GM12872 (cell line): ENCODE measurements at regions not wholly inside any gene's neighbourhood (a gene's known extent, or its start where the extent isn't known, plus 50 kb on each side); places are given as distances from the start of the nearest gene placed in this dataset.

Experiments used
- CTCF ChIP-seq: IDR thresholded peaks from 3 replicates; pipeline ENCODE4 v1.5.1; 2011; ENCODE audit warnings: low read depth, mild to moderate bottlenecking, low read length, moderate library complexity; ENCODE audit not compliant: insufficient read depth

GRCh38 chr5:107265193-107265592 is 405.5 kb downstream of the EFNA5 start:
- TF ChIP-seq CTCF: no peak

- no peak for TF ChIP-seq CTCF
Observed at GRCh38 chr5:107263387-107264018, 407.2 kb downstream of the EFNA5 start.

- no peak for TF ChIP-seq CTCF
Observed at GRCh38 chr5:107257885-107258520, 412.7 kb downstream of the EFNA5 start.

- TF ChIP-seq CTCF: no peak
Observed at GRCh38 chr5:107254902-107255234, 415.9 kb downstream of the EFNA5 start.

- no peak for TF ChIP-seq CTCF
Observed at GRCh38 chr5:107254214-107254901, 416.4 kb downstream of the EFNA5 start.

GRCh38 chr5:107253246-107253645 is 417.5 kb downstream of the EFNA5 start:
- no peak for TF ChIP-seq CTCF

- no peak for TF ChIP-seq CTCF
Observed at GRCh38 chr5:107251151-107251550, 419.6 kb downstream of the EFNA5 start.
